ENCODE measurements at regions not wholly inside any gene's neighbourhood (a gene's known extent, or its start where the extent isn't known, plus 50 kb on each side); places are given as distances from the start of the nearest gene placed in this dataset.

GRCh38 chr22:49395617-49396016 lies 432.1 kb downstream of the BRD1 start:
- no peak for TF ChIP-seq CTCF (conservative IDR thresholded peaks at IDR 0.05; ENCODE audit: low read length)
- TF ChIP-seq EZH2phosphoT487 (IDR thresholded peaks at IDR 0.05; ENCODE audit: borderline replicate concordance), result no peak
